Coronary artery (tissue), 2 donors: ENCODE measurements at regions not wholly inside any gene's neighbourhood (a gene's known extent, or its start where the extent isn't known, plus 50 kb on each side); places are given as distances from the start of the nearest gene placed in this dataset.
"Not testable (repeated sequence)": the region's sequence is repeated elsewhere in the genome, so short reads cannot be mapped to it uniquely, and the experiment has no call there.

Experiments used
- DNase-seq: peaks from one replicate; pipeline ENCODE4 v3.0.0-alpha.2; 2017; ENCODE audit warnings: low spot score
- H3K27ac ChIP-seq, 2 donors: fragments of 200-600 bp; sonication (generic); one replicate each; pipeline ENCODE4 v1.5.1; 2016 to 2019
- H3K4me3 ChIP-seq: fragments of 200-600 bp; sonication (generic); 2 replicates; pipeline ENCODE4 v1.5.1; 2016; ENCODE audit warnings: mild to moderate bottlenecking, moderate library complexity
- CTCF ChIP-seq: fragments of 200-600 bp; sonication (generic); IDR thresholded peaks from one replicate; pipeline ENCODE4 v1.5.1; 2019; ENCODE audit warnings: antibody characterized with exemption

- not testable (repeated sequence) for DNase-seq, H3K4me3 ChIP-seq, H3K27ac ChIP-seq
Measured at GRCh38 chr4:189733507-189733906, 207.2 kb upstream of the FRG1 start.

- H3K27ac ChIP-seq, H3K4me3 ChIP-seq, DNase-seq: not testable (repeated sequence)
Measured at GRCh38 chr4:189734648-189735267, 205.9 kb upstream of the FRG1 start.

GRCh38 chr4:189736656-189737055 lies 204.0 kb upstream of the FRG1 start:
- not testable (repeated sequence) for H3K4me3 ChIP-seq, DNase-seq, H3K27ac ChIP-seq

- not testable (repeated sequence) for H3K4me3 ChIP-seq, H3K27ac ChIP-seq, DNase-seq
Measured at GRCh38 chr4:189740118-189740517, 200.6 kb upstream of the FRG1 start.

GRCh38 chr4:189740873-189741272 lies 199.8 kb upstream of the FRG1 start:
- Histone ChIP-seq H3K27ac (no peak overlapping the region), H3K4me3 (no peak overlapping the region)
- no peak for DNase-seq
- no peak for TF ChIP-seq CTCF

- H3K27ac ChIP-seq, H3K4me3 ChIP-seq, DNase-seq: not testable (repeated sequence)
Measured at GRCh38 chr4:189753092-189753491, 187.6 kb upstream of the FRG1 start.

GRCh38 chr4:189763583-189763982 lies 177.1 kb upstream of the FRG1 start:
- Histone ChIP-seq H3K27ac (no peak overlapping the region), H3K4me3 (no peak overlapping the region)
- TF ChIP-seq CTCF, result no peak
- DNase-seq, result no peak

- H3K27ac ChIP-seq, result no peak overlapping the region
- H3K4me3 ChIP-seq, result no peak overlapping the region
- no peak for DNase-seq
- no peak for TF ChIP-seq CTCF
Measured at GRCh38 chr4:189765301-189765700, 175.4 kb upstream of the FRG1 start.

GRCh38 chr4:189765736-189766135 lies 174.9 kb upstream of the FRG1 start:
- no peak overlapping the region for H3K4me3 ChIP-seq
- no peak overlapping the region for H3K27ac ChIP-seq
- TF ChIP-seq CTCF, result no peak
- no peak for DNase-seq

- no peak for TF ChIP-seq CTCF
- DNase-seq, result no peak
- H3K27ac ChIP-seq, result no peak overlapping the region
- no peak overlapping the region for H3K4me3 ChIP-seq
Measured at GRCh38 chr4:189767941-189768340, 172.7 kb upstream of the FRG1 start.
